Non-pigmented ciliary epithelial cell (primary cell): ENCODE measurements at regions not wholly inside any gene's neighbourhood (a gene's known extent, or its start where the extent isn't known, plus 50 kb on each side); places are given as distances from the start of the nearest gene placed in this dataset.
A peak's percentile ranks its signal among the peaks of the same experiment; 100 is the strongest.

Source experiments
- DNase-seq: peaks from one replicate; pipeline ENCODE4 v3.0.0-alpha.2; 2010; ENCODE audit warnings: low read depth

GRCh38 chr10:110375121-110375520 is 70.4 kb upstream of the SMNDC1 start:
- DNase-seq, result no peak

GRCh38 chr10:110376021-110376766 is 71.5 kb upstream of the SMNDC1 start:
- DNase-seq, result no peak

GRCh38 chr10:110376767-110377160 is 72.0 kb upstream of the SMNDC1 start:
- no peak for DNase-seq

GRCh38 chr10:110378006-110378405 is 73.3 kb upstream of the SMNDC1 start:
- DNase-seq, result no peak

GRCh38 chr10:110378533-110379108 is 73.9 kb upstream of the SMNDC1 start:
- no peak for DNase-seq

- DNase-seq, result no peak
Observed at GRCh38 chr10:110379831-110380230, 75.1 kb upstream of the SMNDC1 start.

- no peak for DNase-seq
Observed at GRCh38 chr10:110380293-110380692, 75.6 kb upstream of the SMNDC1 start.

GRCh38 chr10:110382695-110383094 is 78.0 kb upstream of the SMNDC1 start:
- no peak for DNase-seq

- DNase-seq, result no peak
Observed at GRCh38 chr10:110387617-110387982, 82.9 kb upstream of the SMNDC1 start.

- DNase-seq, result no peak
Observed at GRCh38 chr10:110387983-110388686, 83.4 kb upstream of the SMNDC1 start.

GRCh38 chr10:110388687-110389052 is 84.0 kb upstream of the SMNDC1 start:
- DNase-seq, result no peak

GRCh38 chr10:110389255-110389654 is 84.5 kb upstream of the SMNDC1 start:
- DNase-seq, result no peak

GRCh38 chr10:110391541-110391940 is 86.8 kb upstream of the SMNDC1 start:
- no peak for DNase-seq

- no peak for DNase-seq
Observed at GRCh38 chr10:110392121-110392520, 87.4 kb upstream of the SMNDC1 start.

GRCh38 chr10:110392868-110393740 is 88.4 kb upstream of the SMNDC1 start:
- no peak for DNase-seq

- no peak for DNase-seq
Observed at GRCh38 chr10:110393866-110394265, 89.1 kb upstream of the SMNDC1 start.

- no peak for DNase-seq
Observed at GRCh38 chr10:110394296-110394695, 89.6 kb upstream of the SMNDC1 start.

- no peak for DNase-seq
Observed at GRCh38 chr10:110394898-110395297, 90.2 kb upstream of the SMNDC1 start.

- peak; percentile 95 for DNase-seq
Observed at GRCh38 chr10:110395350-110396283, 90.9 kb upstream of the SMNDC1 start.

GRCh38 chr10:110396284-110396651 is 91.5 kb upstream of the SMNDC1 start:
- DNase-seq, result no peak

GRCh38 chr10:110397856-110398255 is 93.1 kb upstream of the SMNDC1 start:
- no peak for DNase-seq
